MCF 10A (cell line): ENCODE measurements at regions not wholly inside any gene's neighbourhood (a gene's known extent, or its start where the extent isn't known, plus 50 kb on each side); places are given as distances from the start of the nearest gene placed in this dataset.
A peak's percentile ranks its signal among the peaks of the same experiment; 100 is the strongest.

Experiments used
- BruUV-seq: library from RNA; stranded (reverse); fragments of 400-500 nt; replicated peaks from 2 replicates; lab custom pipeline; 2021; lab: Mats Ljungman, UMichigan
- CTCF ChIA-PET: fragments of 300-600 bp; sonication (Branson Sonifier 250); formaldehyde crosslinking; extraction: SDS; loops from one replicate; lab custom pipeline; 2021; ENCODE audit warnings: antibody characterized with exemption, inconsistent platforms; lab: Yijun Ruan, JAX
- POLR2A ChIA-PET: fragments of 300-600, 350-650 bp; sonication (Branson Sonifier 250); formaldehyde crosslinking; extraction: SDS; loops from one replicate; lab custom pipeline; 2020; ENCODE audit warnings: antibody characterized with exemption, inconsistent platforms; lab: Yijun Ruan, JAX
- DNase-seq: peaks from one replicate; pipeline ENCODE4 v3.0.0-alpha.2; 2018; ENCODE audit not compliant: unreplicated experiment
- H3K27ac Mint-ChIP-seq: one replicate; pipeline ENCODE4 v1.8.0; 2022; ENCODE audit warnings: mild to moderate bottlenecking, low read depth, mixed read lengths; ENCODE audit not compliant: unreplicated experiment
- H3K27me3 Mint-ChIP-seq: one replicate; pipeline ENCODE4 v1.8.0; 2022; ENCODE audit warnings: mixed read lengths; ENCODE audit not compliant: insufficient read depth, unreplicated experiment
- H3K36me3 Mint-ChIP-seq: one replicate; pipeline ENCODE4 v1.8.0; 2022; ENCODE audit warnings: mild to moderate bottlenecking, moderate library complexity, mixed read lengths; ENCODE audit not compliant: insufficient read depth, unreplicated experiment
- H3K4me1 Mint-ChIP-seq: one replicate; pipeline ENCODE4 v1.8.0; 2022; ENCODE audit warnings: mixed read lengths; ENCODE audit not compliant: insufficient read depth, unreplicated experiment
- H3K4me3 Mint-ChIP-seq: one replicate; pipeline ENCODE4 v1.8.0; 2022; ENCODE audit warnings: mild to moderate bottlenecking, moderate library complexity, mixed read lengths; ENCODE audit not compliant: unreplicated experiment
- H3K9me3 Mint-ChIP-seq: one replicate; pipeline ENCODE4 v1.8.0; 2022; ENCODE audit warnings: mixed read lengths; ENCODE audit not compliant: unreplicated experiment
- intact Hi-C: fragments of 100-400 bp; cut with micrococcal nuclease; formaldehyde crosslinking; loops from 2 replicates; pipeline ENCODE4 v1.14.1; 2022
- TF ChIP-seq, protein P1 (sequence below): fragments of 200-600 bp; IDR thresholded peaks from one replicate; pipeline ENCODE4 v1.8.0; 2022; ENCODE audit warnings: antibody characterized with exemption, mild to moderate bottlenecking; ENCODE audit not compliant: unreplicated experiment

DNA sequence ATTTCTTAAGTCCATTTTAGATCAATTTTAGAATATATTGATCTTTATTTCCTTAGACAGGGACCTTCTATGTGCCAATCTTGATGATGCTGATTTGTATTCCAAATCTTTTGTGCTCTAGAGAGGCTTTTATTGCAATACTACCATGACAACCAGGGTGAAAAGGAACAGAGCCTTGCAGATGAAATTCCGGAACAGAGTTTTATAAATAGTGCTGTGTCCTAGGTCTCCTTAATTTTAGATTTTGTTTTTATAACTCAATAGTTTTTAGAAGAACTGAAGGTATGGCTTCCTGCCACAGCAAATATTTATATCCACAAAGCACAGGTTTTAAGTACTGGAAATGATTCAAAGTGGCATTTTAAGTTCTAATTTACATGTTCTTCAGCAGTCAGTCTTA, 160.2 kb downstream of the PMAIP1 start:
- Mint-ChIP-seq H3K4me3 (no peak overlapping the region), H3K36me3 (no peaks in the 10 kb centered on the region), H3K27ac (no peak overlapping the region), H3K27me3 (peaks cover 77% of the 10 kb centered on the region), H3K4me1 (peaks cover 6% of the 10 kb centered on the region), H3K9me3 (no peaks in the 10 kb centered on the region)
- DNase-seq = no peak
- intact Hi-C loops = no loop called here
- BruUV-seq = no TSS peak
- ChIA-PET CTCF (interaction anchor here (0.7 kb wide), 1 partner anchor 129 kb away, joined by 3 read pairs; no protein-coding TSS in a partner anchor), POLR2A (no interaction called here)
- TF ChIP-seq, protein P1, sequence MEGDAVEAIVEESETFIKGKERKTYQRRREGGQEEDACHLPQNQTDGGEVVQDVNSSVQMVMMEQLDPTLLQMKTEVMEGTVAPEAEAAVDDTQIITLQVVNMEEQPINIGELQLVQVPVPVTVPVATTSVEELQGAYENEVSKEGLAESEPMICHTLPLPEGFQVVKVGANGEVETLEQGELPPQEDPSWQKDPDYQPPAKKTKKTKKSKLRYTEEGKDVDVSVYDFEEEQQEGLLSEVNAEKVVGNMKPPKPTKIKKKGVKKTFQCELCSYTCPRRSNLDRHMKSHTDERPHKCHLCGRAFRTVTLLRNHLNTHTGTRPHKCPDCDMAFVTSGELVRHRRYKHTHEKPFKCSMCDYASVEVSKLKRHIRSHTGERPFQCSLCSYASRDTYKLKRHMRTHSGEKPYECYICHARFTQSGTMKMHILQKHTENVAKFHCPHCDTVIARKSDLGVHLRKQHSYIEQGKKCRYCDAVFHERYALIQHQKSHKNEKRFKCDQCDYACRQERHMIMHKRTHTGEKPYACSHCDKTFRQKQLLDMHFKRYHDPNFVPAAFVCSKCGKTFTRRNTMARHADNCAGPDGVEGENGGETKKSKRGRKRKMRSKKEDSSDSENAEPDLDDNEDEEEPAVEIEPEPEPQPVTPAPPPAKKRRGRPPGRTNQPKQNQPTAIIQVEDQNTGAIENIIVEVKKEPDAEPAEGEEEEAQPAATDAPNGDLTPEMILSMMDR = no peak

DNA sequence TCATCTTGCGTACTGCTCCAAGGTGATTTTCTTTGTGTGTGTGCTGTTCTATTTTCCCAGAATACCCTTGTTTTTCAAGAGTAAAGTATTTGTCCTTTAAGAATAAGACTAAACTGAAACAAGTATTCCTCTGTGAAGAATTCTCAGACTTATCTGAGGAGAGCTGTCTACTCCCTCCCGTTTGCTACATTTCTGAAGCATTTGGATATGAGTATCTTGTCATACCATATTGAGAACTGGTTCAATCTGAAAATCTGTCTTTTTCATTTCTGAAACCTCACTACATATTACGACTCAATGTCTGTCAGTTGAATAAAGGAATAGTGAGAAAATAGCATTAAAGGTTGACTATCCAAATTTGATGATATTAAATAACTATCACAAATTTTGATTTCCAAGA, 159.4 kb downstream of the PMAIP1 start:
- Mint-ChIP-seq H3K4me1 (peaks cover 6% of the 10 kb centered on the region), H3K9me3 (no peaks in the 10 kb centered on the region), H3K36me3 (no peaks in the 10 kb centered on the region), H3K27me3 (peaks cover 69% of the 10 kb centered on the region), H3K27ac (no peak overlapping the region), H3K4me3 (no peak overlapping the region)
- BruUV-seq = no TSS peak
- POLR2A ChIA-PET = no interaction called here
- intact Hi-C loops = no loop called here
- no peak for DNase-seq
- CTCF ChIA-PET = no interaction called here
- TF ChIP-seq, protein P1 = no peak

DNA sequence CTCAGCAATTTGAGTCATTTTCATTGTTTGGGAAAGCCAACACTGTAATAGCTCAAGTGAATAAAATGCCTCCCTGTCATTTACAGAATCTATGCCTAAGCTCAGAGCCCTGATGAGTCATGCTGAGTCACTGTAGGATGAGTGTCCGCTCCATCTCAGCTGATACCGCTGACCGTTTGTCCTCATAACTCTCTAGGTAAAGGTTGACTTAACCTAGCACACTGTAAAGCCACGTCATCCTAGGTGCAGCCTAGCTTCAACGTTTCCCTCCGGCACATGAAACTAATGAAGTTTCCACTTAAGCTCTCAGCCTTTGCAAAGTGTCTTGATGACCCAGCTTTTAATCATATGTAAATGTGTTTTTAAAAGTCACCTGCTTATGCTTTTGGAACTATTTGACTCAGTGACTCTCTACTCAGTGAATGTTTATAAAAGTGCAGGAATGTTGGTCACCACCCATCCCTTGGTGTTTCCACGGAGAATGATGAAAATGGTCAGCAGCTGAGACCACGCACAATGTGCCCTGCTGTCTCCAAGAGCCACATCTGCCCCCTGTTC, 154.0 kb downstream of the PMAIP1 start:
- BruUV-seq = no TSS peak
- CTCF ChIA-PET = interaction anchor here (0.6 to 1.1 kb wide), 5 partner anchors 15 to 495 kb away, joined by 3 to 4 read pairs (median 3); no protein-coding TSS in a partner anchor
- peak overlapping the region; percentile 64 for H3K27ac Mint-ChIP-seq
- no peak overlapping the region for H3K4me3 Mint-ChIP-seq
- intact Hi-C loops = no loop called here
- peaks cover 11% of the 10 kb centered on the region for H3K4me1 Mint-ChIP-seq
- peaks cover 23% of the 10 kb centered on the region for H3K27me3 Mint-ChIP-seq
- POLR2A ChIA-PET = interaction anchor here (0.6 kb wide), 1 partner anchor 1757 kb away, joined by 3 read pairs; no protein-coding TSS in a partner anchor
- H3K9me3 Mint-ChIP-seq = no peaks in the 10 kb centered on the region
- peak; percentile 97 for DNase-seq
- TF ChIP-seq, protein P1 = no peak
- no peaks in the 10 kb centered on the region for H3K36me3 Mint-ChIP-seq

DNA sequence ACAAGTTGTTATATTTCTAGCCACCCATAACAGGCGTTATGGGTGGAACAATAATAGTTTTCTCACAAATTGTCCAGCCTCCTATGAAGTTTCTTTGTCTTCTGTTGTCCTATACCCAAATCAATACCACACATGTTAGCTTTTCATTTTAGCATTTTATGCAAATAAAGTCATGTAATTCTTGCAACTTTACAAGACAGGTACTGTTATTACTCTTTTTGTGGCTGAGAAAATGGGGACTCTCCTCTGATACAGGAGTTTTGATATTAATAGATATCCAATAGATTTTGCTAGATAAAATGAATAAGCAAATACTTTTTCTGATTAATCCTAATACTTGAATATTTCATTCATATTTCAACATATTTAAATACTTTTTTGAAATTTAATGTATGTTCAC, 151.0 kb downstream of the PMAIP1 start:
- Mint-ChIP-seq H3K36me3 (no peaks in the 10 kb centered on the region), H3K9me3 (no peaks in the 10 kb centered on the region), H3K27me3 (no peaks in the 10 kb centered on the region), H3K4me1 (peaks cover 11% of the 10 kb centered on the region), H3K4me3 (no peak overlapping the region), H3K27ac (no peak overlapping the region)
- ChIA-PET POLR2A (no interaction called here), CTCF (no interaction called here)
- TF ChIP-seq, protein P1 = no peak
- no TSS peak for BruUV-seq
- no peak for DNase-seq
- intact Hi-C loops = no loop called here
